SK-N-SH (cell line): ENCODE measurements at regions not wholly inside any gene's neighbourhood (a gene's known extent, or its start where the extent isn't known, plus 50 kb on each side); places are given as distances from the start of the nearest gene placed in this dataset.

Experiments used
- CTCF ChIA-PET: fragments of 300-600, 350-600 bp; formaldehyde crosslinking; extraction: SDS; loops from one replicate; lab custom pipeline; 2021; lab: Yijun Ruan, JAX
- POLR2A ChIA-PET: fragments of 350-600 bp; sonication (Branson Sonifier 250); formaldehyde crosslinking; extraction: SDS; loops from one replicate; lab custom pipeline; 2020; ENCODE audit warnings: antibody characterized with exemption, inconsistent platforms; lab: Yijun Ruan, JAX
- DNase-seq: peaks from one replicate; pipeline ENCODE4 v3.0.0; 2012
- H2AFZ ChIP-seq: fragments of 200-600 bp; sonication (generic); 2 replicates; pipeline ENCODE4 v1.8.1; 2016; ENCODE audit warnings: antibody characterized with exemption, mild to moderate bottlenecking, low read depth
- H3F3A ChIP-seq: fragments of 200-600 bp; sonication (generic); replicated peaks from 2 replicates; pipeline ENCODE3; 2016; ENCODE audit warnings: antibody characterized with exemption, mild to moderate bottlenecking; ENCODE audit not compliant: insufficient read depth
- H3K27ac ChIP-seq, 2 experiments: fragments of 200-500 bp in 1 of 2; fragments of 200-600 bp in 1 of 2; sonication (Bioruptor generic) in 1 of 2; sonication (generic), shearing (Covaris generic) in 1 of 2; 2 replicates each; pipeline versions ENCODE4 v1.5.1 to v1.6.1; 2014 to 2016; ENCODE audit warnings: low read depth in 2 of 2, inconsistent platforms in 1 of 2, low read length in 1 of 2, mild to moderate bottlenecking in 1 of 2, mixed read lengths in 1 of 2
- H3K27me3 ChIP-seq: fragments of 200-600 bp; sonication (generic), shearing (Covaris generic); 2 replicates; pipeline ENCODE4 v1.6.1; 2016; ENCODE audit warnings: mixed run types; ENCODE audit not compliant: insufficient read depth
- H3K36me3 ChIP-seq, 2 experiments: fragments of 200-500 bp in 1 of 2; fragments of 200-600 bp in 1 of 2; sonication (Bioruptor generic) in 1 of 2; sonication (generic) in 1 of 2; replicated peaks in 1 of 2; 2 replicates each; pipeline versions ENCODE3 to v1.5.1; 2014 to 2016; ENCODE audit warnings: low read length in 1 of 2, mild to moderate bottlenecking in 1 of 2; ENCODE audit not compliant: insufficient read depth in 2 of 2, control insufficient read depth in 1 of 2
- H3K4me1 ChIP-seq, 2 experiments: fragments of 200-500 bp in 1 of 2; fragments of 200-600 bp in 1 of 2; sonication (Bioruptor generic) in 1 of 2; sonication (generic), shearing (Covaris generic) in 1 of 2; 2 replicates each; pipeline versions ENCODE4 v1.5.1 to v1.6.1; 2014 to 2016; ENCODE audit warnings: low read depth in 1 of 2, low read length in 1 of 2, mixed run types in 1 of 2; ENCODE audit not compliant: insufficient read depth in 2 of 2, control insufficient read depth in 1 of 2
- H3K4me2 ChIP-seq: fragments of 200-600 bp; sonication (generic), shearing (Covaris generic); 2 replicates; pipeline ENCODE4 v1.6.1; 2017; ENCODE audit warnings: mixed run types
- H3K4me3 ChIP-seq, 2 experiments: fragments of 200-500 bp in 1 of 2; fragments of 200-600 bp in 1 of 2; sonication (Bioruptor generic) in 1 of 2; sonication (generic), shearing (Covaris generic) in 1 of 2; 2 replicates each; pipeline versions ENCODE4 v1.5.1 to v1.8.1; 2014 to 2016; ENCODE audit warnings: low read depth in 2 of 2, inconsistent platforms in 1 of 2, low read length in 1 of 2, mild to moderate bottlenecking in 1 of 2, mixed read lengths in 1 of 2, moderate library complexity in 1 of 2
- H3K79me2 ChIP-seq: fragments of 200-600 bp; sonication (generic); 2 replicates; pipeline ENCODE4 v1.8.1; 2017; ENCODE audit warnings: mild to moderate bottlenecking; ENCODE audit not compliant: insufficient read depth
- H3K9ac ChIP-seq: fragments of 200-600 bp; sonication (generic); 2 replicates; pipeline ENCODE4 v1.6.1; 2017; ENCODE audit warnings: mixed run types
- H3K9me2 ChIP-seq: fragments of 200-600 bp; sonication (generic); 2 replicates; pipeline ENCODE4 v1.6.1; 2017; ENCODE audit warnings: mixed run types
- H3K9me3 ChIP-seq: fragments of 200-600 bp; sonication (generic); 2 replicates; pipeline ENCODE4 v1.6.1; 2017; ENCODE audit warnings: mixed run types, mild to moderate bottlenecking, moderate library complexity
- H4K20me1 ChIP-seq: fragments of 200-600 bp; sonication (generic); 2 replicates; pipeline ENCODE4 v1.6.1; 2017; ENCODE audit warnings: mild to moderate bottlenecking, mixed run types; ENCODE audit not compliant: insufficient read depth
- CTCF ChIP-seq: fragments of 200-600 bp; sonication (generic); IDR thresholded peaks from 2 replicates; pipeline ENCODE4 v1.6.1; 2017; ENCODE audit warnings: antibody characterized with exemption, mild to moderate bottlenecking, moderate library complexity
- ELF1 ChIP-seq: IDR thresholded peaks from 2 replicates; pipeline ENCODE4 v1.4.0; 2012
- FOXJ3 ChIP-seq: sonication (generic); formaldehyde crosslinking; IDR thresholded peaks from 2 replicates; pipeline ENCODE4 v1.5.1; 2020; ENCODE audit warnings: mild to moderate bottlenecking, missing genetic modification reagents
- GABPA ChIP-seq: IDR thresholded peaks from 2 replicates; pipeline ENCODE4 v1.4.0; 2012; ENCODE audit warnings: low read depth, mild to moderate bottlenecking
- MAX ChIP-seq: IDR thresholded peaks from 2 replicates; pipeline ENCODE4 v1.4.0; 2012; ENCODE audit warnings: low read depth
- MEF2A ChIP-seq: IDR thresholded peaks from 2 replicates; pipeline ENCODE4 v1.4.0; 2012; ENCODE audit warnings: low read depth, borderline replicate concordance
- NRF1 ChIP-seq: IDR thresholded peaks from 2 replicates; pipeline ENCODE4 v1.6.1; 2012; ENCODE audit warnings: low read depth, mild to moderate bottlenecking, low read length
- PBX3 ChIP-seq: IDR thresholded peaks from 2 replicates; pipeline ENCODE4; 2012
- POLR2AphosphoS5 ChIP-seq: IDR thresholded peaks from 2 replicates; pipeline ENCODE4 v1.6.1; 2012; ENCODE audit warnings: low read depth, low read length
- RCOR1 ChIP-seq: fragments of 150-350 bp; IDR thresholded peaks from 2 replicates; pipeline ENCODE4 v1.6.1; 2017; ENCODE audit warnings: antibody characterized with exemption, low read length
- REST ChIP-seq: IDR thresholded peaks from 2 replicates; pipeline ENCODE4 v1.6.1; 2012; ENCODE audit warnings: mild to moderate bottlenecking, low read depth, low read length, moderate library complexity
- SMC3 ChIP-seq: IDR thresholded peaks from 2 replicates; pipeline ENCODE4 v1.6.1; 2012; ENCODE audit warnings: low read depth, low read length, improper control_type of control experiment
- TAF1 ChIP-seq: IDR thresholded peaks from 2 replicates; pipeline ENCODE4 v1.6.1; 2012; ENCODE audit warnings: low read depth, mild to moderate bottlenecking, low read length, moderate library complexity, borderline replicate concordance
- TCF12 ChIP-seq: IDR thresholded peaks from 2 replicates; pipeline ENCODE4 v1.4.0; 2012
- USF1 ChIP-seq: IDR thresholded peaks from 2 replicates; pipeline ENCODE4 v1.4.0; 2012; ENCODE audit warnings: low read depth, borderline replicate concordance
- YY1 ChIP-seq: IDR thresholded peaks from 2 replicates; pipeline ENCODE4 v1.4.0; 2012; ENCODE audit warnings: low read depth, mild to moderate bottlenecking
- ZBTB33 ChIP-seq: IDR thresholded peaks from 2 replicates; pipeline ENCODE4 v1.4.0; 2012; ENCODE audit warnings: low read depth, borderline replicate concordance
- WGBS: methylation state at CpG from one replicate; pipeline ENCODE4 v1.1.6; 2017; ENCODE audit warnings: low lambda C conversion rate; 5-methylcytosine and 5-hydroxymethylcytosine counted together

GRCh38 chr18:68299906-68300305 is 415.0 kb downstream of the TMX3 start:
- TF ChIP-seq USF1: no peak
- TF ChIP-seq POLR2AphosphoS5: no peak
- TF ChIP-seq TAF1: no peak
- TF ChIP-seq CTCF: no peak
- no peak for TF ChIP-seq SMC3
- TF ChIP-seq MEF2A: no peak
- no peak for TF ChIP-seq NRF1
- TF ChIP-seq FOXJ3: no peak
- no peak for TF ChIP-seq ELF1
- TF ChIP-seq TCF12: no peak
- no peak for TF ChIP-seq YY1
- no peak for TF ChIP-seq RCOR1
- TF ChIP-seq ZBTB33: no peak
- no peak for TF ChIP-seq PBX3
- no peak for TF ChIP-seq REST
- no peak for TF ChIP-seq MAX
- TF ChIP-seq GABPA: no peak
- no peak for DNase-seq
- Histone ChIP-seq H2AFZ (no peak overlapping the region), H3K4me2 (no peak overlapping the region), H4K20me1 (no peaks in the 10 kb centered on the region), H3K79me2 (no peaks in the 10 kb centered on the region), H3F3A (no peaks in the 10 kb centered on the region), H3K27ac (no peak overlapping the region), H3K4me3 (no peak overlapping the region), H3K36me3 (no peaks in the 10 kb centered on the region), H3K9me3 (no peaks in the 10 kb centered on the region), H3K4me1 (peaks cover 0 to 8% of the 10 kb centered on the region in 2 experiments; a peak in 2 of 4 replicates), H3K9ac (no peak overlapping the region), H3K27me3 (no peaks in the 10 kb centered on the region), H3K9me2 (no peaks in the 10 kb centered on the region)
- POLR2A ChIA-PET: no interaction called here
- WGBS: 85% methylated on average over 3 of the region's 3 CpGs
- CTCF ChIA-PET: no interaction called here
